ENCODE measurements at regions not wholly inside any gene's neighbourhood (a gene's known extent, or its start where the extent isn't known, plus 50 kb on each side); places are given as distances from the start of the nearest gene placed in this dataset.

- DNase-seq (ENCODE audit: extremely low spot score) = no peak
- TF ChIP-seq HDGF (IDR thresholded peaks at IDR 0.05; ENCODE audit: borderline replicate concordance) = no peak
- TF ChIP-seq SP1 (IDR thresholded peaks at IDR 0.05) = no peak
- TF ChIP-seq BHLHE40 (IDR thresholded peaks at IDR 0.05; ENCODE audit: borderline replicate concordance) = no peak
- no peak for TF ChIP-seq L3MBTL2 (conservative IDR thresholded peaks at IDR 0.05)
- no peak for TF ChIP-seq PKNOX1 (IDR thresholded peaks at IDR 0.05)
- TF ChIP-seq LEF1 (IDR thresholded peaks at IDR 0.05; ENCODE audit: borderline replicate concordance) = no peak
- TF ChIP-seq CTBP1 (IDR thresholded peaks at IDR 0.05; ENCODE audit: borderline replicate concordance) = no peak
- no peak for TF ChIP-seq ELF4 (IDR thresholded peaks at IDR 0.05)
- no peak for TF ChIP-seq ZNF384 (IDR thresholded peaks at IDR 0.05)
- no peak for TF ChIP-seq NFRKB (IDR thresholded peaks at IDR 0.05)
- POLR2A ChIA-PET = no interaction called here
- CTCF ChIA-PET = no interaction called here
Observed at GRCh38 chr4:8526363-8526855, 53.8 kb upstream of the GPR78 start.

GRCh38 chr4:8528713-8529112 lies 51.5 kb upstream of the GPR78 start:
- CTCF ChIA-PET = no interaction called here
- DNase-seq (ENCODE audit: extremely low spot score) = no peak
- POLR2A ChIA-PET = interaction anchor here (0.6 kb wide), 1 partner anchor 1259 kb away, joined by 3 read pairs; no protein-coding TSS in a partner anchor
- TF ChIP-seq ZNF384 (IDR thresholded peaks at IDR 0.05) (no peak), NFRKB (IDR thresholded peaks at IDR 0.05) (no peak), CTBP1 (IDR thresholded peaks at IDR 0.05; ENCODE audit: borderline replicate concordance) (no peak), LEF1 (IDR thresholded peaks at IDR 0.05; ENCODE audit: borderline replicate concordance) (no peak), FOXK2 (IDR thresholded peaks at IDR 0.05) (no peak), TARDBP (IDR thresholded peaks at IDR 0.05) (no peak), ELF4 (IDR thresholded peaks at IDR 0.05) (no peak), BHLHE40 (IDR thresholded peaks at IDR 0.05; ENCODE audit: borderline replicate concordance) (no peak), SUZ12 (IDR thresholded peaks at IDR 0.05) (no peak), SP1 (IDR thresholded peaks at IDR 0.05) (no peak), FOXM1 (IDR thresholded peaks at IDR 0.05; ENCODE audit: borderline replicate concordance) (no peak), PKNOX1 (IDR thresholded peaks at IDR 0.05) (no peak), FOXA1 (IDR thresholded peaks at IDR 0.05) (no peak), HDGF (IDR thresholded peaks at IDR 0.05; ENCODE audit: borderline replicate concordance) (no peak), ARNT (IDR thresholded peaks at IDR 0.05) (no peak), L3MBTL2 (conservative IDR thresholded peaks at IDR 0.05) (no peak)
